ENCODE measurements at regions not wholly inside any gene's neighbourhood (a gene's known extent, or its start where the extent isn't known, plus 50 kb on each side); places are given as distances from the start of the nearest gene placed in this dataset.

DNA sequence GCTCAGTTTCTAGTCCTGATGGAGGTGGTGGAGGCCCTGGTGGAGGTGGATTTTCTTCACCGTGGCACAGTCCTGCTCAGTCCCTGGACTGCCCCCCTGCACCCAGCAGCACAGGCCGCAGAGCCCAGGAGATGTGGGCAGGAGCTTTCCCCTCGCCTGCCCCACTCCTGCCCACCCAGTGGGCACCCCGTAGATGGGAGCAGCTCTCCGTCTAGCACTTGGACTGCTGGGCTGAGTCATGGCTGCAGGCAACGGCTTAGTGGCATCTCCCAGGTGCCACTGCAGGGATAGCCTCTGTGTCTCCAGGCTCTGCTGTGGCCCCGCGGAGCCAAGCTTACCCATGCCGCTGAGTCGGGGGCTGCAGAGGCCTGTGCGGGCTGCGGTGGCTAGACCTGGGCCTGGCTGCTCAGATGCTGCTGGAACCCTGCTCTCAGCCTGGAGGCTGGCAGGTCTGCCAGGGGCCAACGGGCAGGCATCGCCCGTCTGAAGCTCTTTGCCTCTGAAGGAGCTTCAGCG is 92.3 kb upstream of the CTDP1 start:
- Histone ChIP-seq H3K4me1 (no peaks in the 10 kb centered on the region), H3K36me3 (no peaks in the 10 kb centered on the region), H3K27me3 (no peaks in the 10 kb centered on the region), H3K9ac (ENCODE audit: low read depth in 2 of 2, low read length in 2 of 2) (no peak overlapping the region), H3K27ac (no peak overlapping the region), H3K9me3 (no peaks in the 10 kb centered on the region), H3K4me3 (no peak overlapping the region)
- no peak for TF ChIP-seq CTCF (IDR thresholded peaks at IDR 0.05)
- intact Hi-C loops (cut with DNase I) = no loop called here
- DNase-seq = no peak

GRCh38 chr18:79587779-79588635 is 91.6 kb upstream of the CTDP1 start:
- DNase-seq = no peak
- no peaks in the 10 kb centered on the region for H3K36me3 ChIP-seq
- H3K9me3 ChIP-seq = no peaks in the 10 kb centered on the region
- H3K9ac ChIP-seq (ENCODE audit: low read depth in 2 of 2, low read length in 2 of 2) = no peak overlapping the region
- no peak overlapping the region for H3K27ac ChIP-seq
- no peak overlapping the region for H3K4me3 ChIP-seq
- no peaks in the 10 kb centered on the region for H3K4me1 ChIP-seq
- intact Hi-C loops (cut with DNase I) = no loop called here
- no peaks in the 10 kb centered on the region for H3K27me3 ChIP-seq
- TF ChIP-seq CTCF (IDR thresholded peaks at IDR 0.05) = no peak

- no peaks in the 10 kb centered on the region for H3K27me3 ChIP-seq
- DNase-seq = peak; percentile 58
- H3K9ac ChIP-seq (ENCODE audit: low read depth in 2 of 2, low read length in 2 of 2) = no peak overlapping the region
- no peaks in the 10 kb centered on the region for H3K4me1 ChIP-seq
- no peak overlapping the region for H3K4me3 ChIP-seq
- no peak for TF ChIP-seq CTCF (IDR thresholded peaks at IDR 0.05)
- H3K9me3 ChIP-seq = no peaks in the 10 kb centered on the region
- intact Hi-C loops (cut with DNase I) = no loop called here
- no peaks in the 10 kb centered on the region for H3K36me3 ChIP-seq
- no peak overlapping the region for H3K27ac ChIP-seq
Observed at GRCh38 chr18:79588636-79589481, 90.7 kb upstream of the CTDP1 start.

- Histone ChIP-seq H3K27ac (no peak overlapping the region), H3K9me3 (no peaks in the 10 kb centered on the region), H3K9ac (ENCODE audit: low read depth in 2 of 2, low read length in 2 of 2) (no peak overlapping the region), H3K27me3 (no peaks in the 10 kb centered on the region), H3K4me3 (no peak overlapping the region), H3K36me3 (no peaks in the 10 kb centered on the region), H3K4me1 (no peaks in the 10 kb centered on the region)
- TF ChIP-seq CTCF (IDR thresholded peaks at IDR 0.05) = no peak
- intact Hi-C loops (cut with DNase I) = no loop called here
- DNase-seq = no peak
Observed at GRCh38 chr18:79589601-79590091, 90.0 kb upstream of the CTDP1 start.

- H3K9ac ChIP-seq (ENCODE audit: low read depth in 2 of 2, low read length in 2 of 2) = no peak overlapping the region
- H3K9me3 ChIP-seq = no peaks in the 10 kb centered on the region
- H3K27me3 ChIP-seq = no peaks in the 10 kb centered on the region
- no peak for DNase-seq
- no peak overlapping the region for H3K4me3 ChIP-seq
- intact Hi-C loops (cut with DNase I) = no loop called here
- no peak for TF ChIP-seq CTCF (IDR thresholded peaks at IDR 0.05)
- H3K27ac ChIP-seq = no peak overlapping the region
- H3K36me3 ChIP-seq = no peaks in the 10 kb centered on the region
- no peaks in the 10 kb centered on the region for H3K4me1 ChIP-seq
Observed at GRCh38 chr18:79590191-79591031, 89.2 kb upstream of the CTDP1 start.

Measured in colonic mucosa (tissue), 4 donors.